Loucy (cell line): ENCODE measurements at regions not wholly inside any gene's neighbourhood (a gene's known extent, or its start where the extent isn't known, plus 50 kb on each side); places are given as distances from the start of the nearest gene placed in this dataset.
"Not testable (repeated sequence)": the region's sequence is repeated elsewhere in the genome, so short reads cannot be mapped to it uniquely, and the experiment has no call there.

Experiments used
- H2AFZ ChIP-seq: fragments of 200-600 bp; sonication (generic); 2 replicates; pipeline ENCODE4 v1.6.0; 2016; ENCODE audit warnings: antibody characterized with exemption, mild to moderate bottlenecking, low read length, moderate library complexity
- H3F3A ChIP-seq: fragments of 200-600 bp; 2 replicates; pipeline ENCODE4 v1.6.0; 2016; ENCODE audit warnings: antibody characterized with exemption, low read depth, mild to moderate bottlenecking
- H3K27me3 ChIP-seq: fragments of 200-600 bp; sonication (generic); 2 replicates; pipeline ENCODE4 v1.6.1; 2014; ENCODE audit warnings: low read length, mild to moderate bottlenecking; ENCODE audit not compliant: insufficient read depth, poor library complexity, severe bottlenecking
- H3K36me3 ChIP-seq: fragments of 200-600 bp; sonication (generic); 2 replicates; pipeline ENCODE4 v1.6.1; 2016; ENCODE audit warnings: low read length; ENCODE audit not compliant: insufficient read depth
- H3K4me1 ChIP-seq: fragments of 200-600 bp; sonication (generic); 2 replicates; pipeline ENCODE4 v1.5.1; 2014; ENCODE audit warnings: low read length, mild to moderate bottlenecking; ENCODE audit not compliant: insufficient read depth, poor library complexity, severe bottlenecking
- H3K4me2 ChIP-seq: fragments of 200-600 bp; sonication (generic); 2 replicates; pipeline ENCODE4 v1.6.0; 2014; ENCODE audit warnings: antibody characterized with exemption, low read length, low read depth, mild to moderate bottlenecking; ENCODE audit not compliant: poor library complexity, severe bottlenecking
- H3K4me3 ChIP-seq: fragments of 200-600 bp; sonication (generic); 2 replicates; pipeline ENCODE4 v1.5.1; 2014; ENCODE audit warnings: low read length, mild to moderate bottlenecking, mixed read lengths; ENCODE audit not compliant: poor library complexity, severe bottlenecking
- H3K79me2 ChIP-seq: fragments of 200-600 bp; sonication (generic); 2 replicates; pipeline ENCODE4 v1.6.1; 2014; ENCODE audit warnings: low read length; ENCODE audit not compliant: insufficient read depth
- H3K9ac ChIP-seq: fragments of 200-600 bp; sonication (generic); 2 replicates; pipeline ENCODE4 v1.6.0; 2014; ENCODE audit warnings: mild to moderate bottlenecking, low read depth, low read length, moderate library complexity; ENCODE audit not compliant: poor library complexity, severe bottlenecking
- H3K9me2 ChIP-seq: fragments of 200-600 bp; sonication (generic); replicated peaks from 2 replicates; pipeline ENCODE4 v1.6.1; 2016; ENCODE audit warnings: low read depth, low read length, mixed read lengths
- H3K9me3 ChIP-seq: fragments of 200-600 bp; sonication (generic); 2 replicates; pipeline ENCODE4 v1.6.1; 2014; ENCODE audit warnings: mild to moderate bottlenecking, antibody characterized with exemption, low read length, low read depth; ENCODE audit not compliant: insufficient read depth
- H4K20me1 ChIP-seq: fragments of 200-600 bp; sonication (generic); 2 replicates; pipeline ENCODE4 v1.6.0; 2014; ENCODE audit warnings: antibody characterized with exemption, low read length, mild to moderate bottlenecking; ENCODE audit not compliant: insufficient read depth, poor library complexity, severe bottlenecking
- CTCF ChIP-seq: fragments of 200-600 bp; sonication (generic); conservative IDR thresholded peaks from 2 replicates; pipeline ENCODE4 v1.5.1; 2014; ENCODE audit warnings: mild to moderate bottlenecking, antibody characterized with exemption, low read length
- EZH2phosphoT487 ChIP-seq: fragments of 200-600 bp; IDR thresholded peaks from 2 replicates; pipeline ENCODE4 v1.6.1; 2018; ENCODE audit warnings: antibody characterized with exemption, mild to moderate bottlenecking, moderate library complexity, borderline replicate concordance

GRCh38 chr14:106185837-106186233 lies 659.5 kb downstream of the TMEM121 start:
- H4K20me1 ChIP-seq, result no peaks in the 10 kb centered on the region
- H2AFZ ChIP-seq, result no peak overlapping the region
- H3K79me2 ChIP-seq, result no peaks in the 10 kb centered on the region
- no peaks in the 10 kb centered on the region for H3K9me2 ChIP-seq
- H3K9me3 ChIP-seq, result no peaks in the 10 kb centered on the region
- no peaks in the 10 kb centered on the region for H3F3A ChIP-seq
- H3K4me1 ChIP-seq, result peaks cover 20% of the 10 kb centered on the region
- TF ChIP-seq EZH2phosphoT487, result no peak
- TF ChIP-seq CTCF, result peak; percentile 64
- H3K27me3 ChIP-seq, result no peaks in the 10 kb centered on the region
- H3K9ac ChIP-seq, result peak overlapping the region; percentile 4
- H3K4me3 ChIP-seq, result no peak overlapping the region
- peak overlapping the region; percentile 67 for H3K4me2 ChIP-seq
- H3K36me3 ChIP-seq, result no peaks in the 10 kb centered on the region

GRCh38 chr14:106187216-106187615 lies 660.8 kb downstream of the TMEM121 start:
- no peak for TF ChIP-seq CTCF
- H2AFZ ChIP-seq, result no peak overlapping the region
- H3K79me2 ChIP-seq, result no peaks in the 10 kb centered on the region

GRCh38 chr14:106192701-106193100 lies 666.3 kb downstream of the TMEM121 start:
- H3K9ac ChIP-seq, H3K9me3 ChIP-seq, H3K4me2 ChIP-seq, H3K27me3 ChIP-seq, H4K20me1 ChIP-seq, H3K79me2 ChIP-seq, H3K4me1 ChIP-seq, H2AFZ ChIP-seq, H3F3A ChIP-seq, H3K4me3 ChIP-seq, H3K36me3 ChIP-seq, H3K9me2 ChIP-seq: not testable (repeated sequence)

More at GRCh38 chr14:106187216-106187615, 660.8 kb downstream of the TMEM121 start:
- no peaks in the 10 kb centered on the region for H3F3A ChIP-seq
- no peaks in the 10 kb centered on the region for H3K9me3 ChIP-seq
- H3K27me3 ChIP-seq, result no peaks in the 10 kb centered on the region
- no peaks in the 10 kb centered on the region for H3K9me2 ChIP-seq
- H3K4me2 ChIP-seq, result no peak overlapping the region
- H3K4me3 ChIP-seq, result no peak overlapping the region
- H3K36me3 ChIP-seq, result no peaks in the 10 kb centered on the region
- H3K4me1 ChIP-seq, result peaks cover 16% of the 10 kb centered on the region
- no peak overlapping the region for H3K9ac ChIP-seq
- H4K20me1 ChIP-seq, result no peaks in the 10 kb centered on the region

GRCh38 chr14:106196459-106196858 lies 670.1 kb downstream of the TMEM121 start:
- not testable (repeated sequence) for H3K27me3 ChIP-seq, H3K79me2 ChIP-seq, H3K36me3 ChIP-seq, H3K9me3 ChIP-seq, H4K20me1 ChIP-seq, H3K4me2 ChIP-seq, H2AFZ ChIP-seq, H3K9ac ChIP-seq, H3K4me3 ChIP-seq, H3K9me2 ChIP-seq, H3F3A ChIP-seq
- peaks cover 21% of the 10 kb centered on the region for H3K4me1 ChIP-seq
- peak; percentile 42 for TF ChIP-seq CTCF

- peaks cover 29% of the 10 kb centered on the region for H3K4me1 ChIP-seq
- not testable (repeated sequence) for H3F3A ChIP-seq, H3K9me3 ChIP-seq, H3K4me3 ChIP-seq, H3K9ac ChIP-seq, H3K9me2 ChIP-seq, H3K27me3 ChIP-seq, H4K20me1 ChIP-seq, H3K79me2 ChIP-seq, H3K36me3 ChIP-seq, H3K4me2 ChIP-seq, H2AFZ ChIP-seq
These were observed 670.9 kb downstream of the TMEM121 start for GRCh38 chr14:106197264-106197663.
